ENCODE measurements at regions not wholly inside any gene's neighbourhood (a gene's known extent, or its start where the extent isn't known, plus 50 kb on each side); places are given as distances from the start of the nearest gene placed in this dataset.

GRCh38 chr1:55612988-55613387 lies 397.8 kb upstream of the USP24 start:
- no peak for DNase-seq (ENCODE audit: low read depth)
- TF ChIP-seq, protein P1, sequence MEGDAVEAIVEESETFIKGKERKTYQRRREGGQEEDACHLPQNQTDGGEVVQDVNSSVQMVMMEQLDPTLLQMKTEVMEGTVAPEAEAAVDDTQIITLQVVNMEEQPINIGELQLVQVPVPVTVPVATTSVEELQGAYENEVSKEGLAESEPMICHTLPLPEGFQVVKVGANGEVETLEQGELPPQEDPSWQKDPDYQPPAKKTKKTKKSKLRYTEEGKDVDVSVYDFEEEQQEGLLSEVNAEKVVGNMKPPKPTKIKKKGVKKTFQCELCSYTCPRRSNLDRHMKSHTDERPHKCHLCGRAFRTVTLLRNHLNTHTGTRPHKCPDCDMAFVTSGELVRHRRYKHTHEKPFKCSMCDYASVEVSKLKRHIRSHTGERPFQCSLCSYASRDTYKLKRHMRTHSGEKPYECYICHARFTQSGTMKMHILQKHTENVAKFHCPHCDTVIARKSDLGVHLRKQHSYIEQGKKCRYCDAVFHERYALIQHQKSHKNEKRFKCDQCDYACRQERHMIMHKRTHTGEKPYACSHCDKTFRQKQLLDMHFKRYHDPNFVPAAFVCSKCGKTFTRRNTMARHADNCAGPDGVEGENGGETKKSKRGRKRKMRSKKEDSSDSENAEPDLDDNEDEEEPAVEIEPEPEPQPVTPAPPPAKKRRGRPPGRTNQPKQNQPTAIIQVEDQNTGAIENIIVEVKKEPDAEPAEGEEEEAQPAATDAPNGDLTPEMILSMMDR (IDR thresholded peaks at IDR 0.05; ENCODE audit: low read depth, low read length, missing control alignments) = no peak
- no peak overlapping the region for H3K4me3 ChIP-seq (ENCODE audit: low read depth, low read length)

GRCh38 chr1:55611123-55611522 lies 396.0 kb upstream of the USP24 start:
- H3K4me3 ChIP-seq (ENCODE audit: low read depth, low read length) = no peak overlapping the region
- TF ChIP-seq, protein P1 (IDR thresholded peaks at IDR 0.05; ENCODE audit: low read depth, low read length, missing control alignments) = no peak
- DNase-seq (ENCODE audit: low read depth) = no peak

DNA sequence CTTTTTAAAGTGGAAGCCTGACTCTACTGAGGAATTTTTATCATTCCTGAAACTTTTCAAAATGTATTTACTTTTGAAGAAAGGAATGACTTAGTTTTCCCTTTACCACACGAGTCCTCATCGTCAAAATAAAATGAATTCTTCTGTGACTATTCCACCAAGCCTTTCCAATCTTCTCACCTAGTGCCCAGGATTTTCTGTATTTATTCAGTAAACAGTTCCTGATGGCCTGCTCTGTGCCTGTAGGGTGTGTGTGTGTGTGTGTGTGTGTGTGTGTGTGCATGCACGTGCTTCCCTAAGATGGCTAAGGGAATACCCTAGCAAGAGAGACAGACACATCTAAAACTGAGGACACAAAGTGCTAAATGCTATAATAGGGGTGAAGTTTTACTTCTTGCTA lies 395.0 kb upstream of the USP24 start:
- no peak overlapping the region for H3K4me3 ChIP-seq (ENCODE audit: low read depth, low read length)
- TF ChIP-seq, protein P1 (IDR thresholded peaks at IDR 0.05; ENCODE audit: low read depth, low read length, missing control alignments) = no peak
- no peak for DNase-seq (ENCODE audit: low read depth)

DNA sequence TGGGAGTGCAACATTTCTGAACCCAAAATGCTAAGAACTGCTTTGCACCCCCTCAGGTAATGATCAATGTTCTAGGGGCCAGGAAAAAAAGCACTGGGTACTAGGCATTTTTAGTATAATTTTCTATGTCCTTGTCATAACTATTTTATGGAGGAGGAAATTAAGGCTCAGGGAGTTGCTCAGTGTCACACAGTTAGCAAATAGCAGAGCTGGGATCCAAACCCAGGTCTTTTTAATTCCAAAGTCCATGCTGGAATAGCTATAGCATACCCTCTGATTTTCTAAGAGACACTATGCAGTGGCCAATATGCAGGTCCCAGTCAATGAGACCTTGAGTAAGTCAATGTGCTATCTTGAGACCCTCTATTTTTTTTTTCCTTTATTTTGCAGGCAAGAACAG lies 394.5 kb upstream of the USP24 start:
- no peak overlapping the region for H3K4me3 ChIP-seq (ENCODE audit: low read depth, low read length)
- DNase-seq (ENCODE audit: low read depth) = no peak
- TF ChIP-seq, protein P1 (IDR thresholded peaks at IDR 0.05; ENCODE audit: low read depth, low read length, missing control alignments) = no peak

DNA sequence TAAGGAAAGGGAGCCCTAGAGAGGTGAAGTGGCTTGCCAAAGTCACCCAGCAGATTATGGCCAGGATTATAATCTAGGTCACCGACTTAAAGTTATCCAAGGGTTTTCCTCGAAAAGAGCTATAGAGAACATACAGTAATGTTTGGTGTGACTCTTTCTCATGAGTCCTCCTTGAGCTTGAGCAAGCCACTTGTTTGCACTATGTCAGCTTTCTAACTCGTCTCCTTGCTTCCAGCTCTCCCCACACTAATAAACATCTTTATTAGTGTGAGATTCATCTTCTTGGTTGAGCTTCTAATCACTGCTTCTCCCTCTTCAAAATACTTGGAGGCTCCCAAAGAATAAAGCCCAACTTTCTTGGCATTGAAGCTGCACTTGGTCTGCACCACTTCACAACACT lies 390.0 kb upstream of the USP24 start:
- H3K4me3 ChIP-seq (ENCODE audit: low read depth, low read length) = no peak overlapping the region
- TF ChIP-seq, protein P1 (IDR thresholded peaks at IDR 0.05; ENCODE audit: low read depth, low read length, missing control alignments) = no peak
- DNase-seq (ENCODE audit: low read depth) = no peak

GRCh38 chr1:55604749-55605148 lies 389.6 kb upstream of the USP24 start:
- TF ChIP-seq, protein P1 (IDR thresholded peaks at IDR 0.05; ENCODE audit: low read depth, low read length, missing control alignments) = no peak
- no peak overlapping the region for H3K4me3 ChIP-seq (ENCODE audit: low read depth, low read length)
- DNase-seq (ENCODE audit: low read depth) = no peak

- no peak overlapping the region for H3K4me3 ChIP-seq (ENCODE audit: low read depth, low read length)
- DNase-seq (ENCODE audit: low read depth) = no peak
- TF ChIP-seq, protein P1 (IDR thresholded peaks at IDR 0.05; ENCODE audit: low read depth, low read length, missing control alignments) = no peak
These were observed 389.0 kb upstream of the USP24 start for GRCh38 chr1:55604179-55604578.

All from GM12864 (cell line).